ENCODE measurements at regions not wholly inside any gene's neighbourhood (a gene's known extent, or its start where the extent isn't known, plus 50 kb on each side); places are given as distances from the start of the nearest gene placed in this dataset.

DNA sequence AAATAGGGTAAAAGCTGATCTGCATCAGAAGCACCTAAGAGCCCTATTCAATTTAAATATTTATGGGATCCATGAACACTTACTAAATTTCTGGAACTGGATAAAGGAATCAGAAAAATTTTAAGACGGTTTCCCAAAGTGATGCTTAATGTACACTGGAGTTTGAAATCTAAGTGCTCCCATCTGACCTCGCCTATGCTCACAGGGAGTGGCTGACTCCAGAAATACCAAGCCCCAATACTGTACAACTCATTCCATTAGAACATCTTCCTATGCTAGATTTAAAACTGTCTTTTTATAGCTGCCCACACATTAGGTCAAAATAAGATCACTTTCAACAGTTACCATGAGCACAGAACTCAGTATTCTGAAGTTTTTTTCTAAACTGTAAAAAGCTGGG is 1214.6 kb downstream of the CDH11 start:
- DNase-seq (ENCODE audit: low read depth): no peak
- no peak overlapping the region for H3K4me3 ChIP-seq (ENCODE audit: low read depth, low read length)
- TF ChIP-seq, protein P1, sequence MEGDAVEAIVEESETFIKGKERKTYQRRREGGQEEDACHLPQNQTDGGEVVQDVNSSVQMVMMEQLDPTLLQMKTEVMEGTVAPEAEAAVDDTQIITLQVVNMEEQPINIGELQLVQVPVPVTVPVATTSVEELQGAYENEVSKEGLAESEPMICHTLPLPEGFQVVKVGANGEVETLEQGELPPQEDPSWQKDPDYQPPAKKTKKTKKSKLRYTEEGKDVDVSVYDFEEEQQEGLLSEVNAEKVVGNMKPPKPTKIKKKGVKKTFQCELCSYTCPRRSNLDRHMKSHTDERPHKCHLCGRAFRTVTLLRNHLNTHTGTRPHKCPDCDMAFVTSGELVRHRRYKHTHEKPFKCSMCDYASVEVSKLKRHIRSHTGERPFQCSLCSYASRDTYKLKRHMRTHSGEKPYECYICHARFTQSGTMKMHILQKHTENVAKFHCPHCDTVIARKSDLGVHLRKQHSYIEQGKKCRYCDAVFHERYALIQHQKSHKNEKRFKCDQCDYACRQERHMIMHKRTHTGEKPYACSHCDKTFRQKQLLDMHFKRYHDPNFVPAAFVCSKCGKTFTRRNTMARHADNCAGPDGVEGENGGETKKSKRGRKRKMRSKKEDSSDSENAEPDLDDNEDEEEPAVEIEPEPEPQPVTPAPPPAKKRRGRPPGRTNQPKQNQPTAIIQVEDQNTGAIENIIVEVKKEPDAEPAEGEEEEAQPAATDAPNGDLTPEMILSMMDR (conservative IDR thresholded peaks at IDR 0.05; ENCODE audit: low read depth, low read length): no peak

DNA sequence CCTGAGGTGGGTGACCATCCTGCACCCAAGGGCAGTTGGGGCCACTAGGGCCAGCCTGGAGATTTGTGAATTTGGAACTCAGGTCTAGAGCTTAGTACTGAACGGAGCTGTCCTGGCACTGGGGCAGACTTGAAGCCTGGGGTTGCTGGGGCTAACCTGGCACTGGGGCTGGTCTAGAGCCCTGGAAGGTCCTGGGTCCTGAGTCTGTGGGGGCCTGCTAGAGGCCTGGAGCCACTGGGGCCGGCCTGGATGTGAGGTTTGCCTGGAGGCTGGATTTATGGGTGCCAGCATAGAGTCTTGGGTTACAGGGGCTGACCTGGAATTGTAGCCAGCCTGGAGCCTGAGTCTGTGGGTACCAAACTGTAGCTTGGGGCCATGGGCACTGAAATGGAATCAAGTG is 1216.9 kb downstream of the CDH11 start:
- no peak for DNase-seq (ENCODE audit: low read depth)
- TF ChIP-seq, protein P1 (conservative IDR thresholded peaks at IDR 0.05; ENCODE audit: low read depth, low read length): no peak

DNA sequence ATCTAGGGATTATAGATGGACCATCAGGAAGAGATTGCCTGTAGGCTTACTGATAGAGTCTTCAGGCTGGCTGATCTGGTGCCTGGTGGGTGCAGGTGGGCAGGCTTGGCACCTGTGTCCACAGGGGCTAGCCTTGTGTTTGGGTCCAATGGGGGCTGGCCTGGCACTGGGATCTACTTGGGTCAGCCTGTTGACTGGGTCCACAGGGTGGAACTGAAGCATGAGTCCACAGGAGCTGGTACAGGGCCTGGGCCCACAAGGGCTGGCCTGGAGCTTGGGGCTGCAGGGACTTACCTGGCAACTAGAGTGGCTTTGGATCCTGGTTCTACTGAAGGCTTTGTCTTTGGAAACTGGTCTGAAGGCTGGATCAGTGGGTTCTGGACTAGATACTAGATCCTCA is 1217.7 kb downstream of the CDH11 start:
- DNase-seq (ENCODE audit: low read depth): no peak
- TF ChIP-seq, protein P1 (conservative IDR thresholded peaks at IDR 0.05; ENCODE audit: low read depth, low read length): no peak
- no peak overlapping the region for H3K4me3 ChIP-seq (ENCODE audit: low read depth, low read length)

More for the DNA sequence above, 1216.9 kb downstream of the CDH11 start:
- no peak overlapping the region for H3K4me3 ChIP-seq (ENCODE audit: low read depth, low read length)

DNA sequence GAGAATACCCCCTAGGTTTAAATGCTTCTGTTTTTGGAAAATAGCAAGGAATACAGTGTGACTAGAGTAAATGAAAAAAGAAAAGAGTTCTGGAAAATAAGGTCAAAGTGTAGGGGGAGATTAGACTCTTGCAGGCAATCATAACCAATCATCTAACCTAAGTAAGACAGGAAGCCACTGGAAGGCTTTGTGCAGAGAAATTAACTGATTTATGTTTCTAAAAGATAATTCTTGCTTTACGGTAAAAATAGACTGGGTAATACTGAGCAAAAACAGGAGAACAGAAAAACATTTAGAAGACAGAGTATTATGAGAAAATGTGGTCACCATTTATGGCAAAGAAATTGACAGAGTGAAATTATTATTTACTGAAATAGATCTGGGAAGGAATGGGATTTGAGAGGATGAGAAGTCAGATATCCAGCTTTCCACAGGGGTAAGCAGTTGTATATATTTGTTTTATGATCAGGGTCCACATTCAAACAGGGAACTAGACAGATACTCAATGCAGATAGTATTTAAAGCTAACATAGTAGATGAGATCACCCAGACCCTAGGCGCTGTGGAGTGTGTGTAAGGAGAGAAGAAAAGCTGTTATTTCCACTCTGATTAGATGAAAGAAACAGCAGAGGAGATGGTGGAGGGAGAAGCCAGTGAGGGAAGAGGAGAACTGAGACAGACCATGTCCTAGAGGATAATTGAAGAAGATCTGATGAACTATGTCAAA is 1225.3 kb downstream of the CDH11 start:
- H3K4me3 ChIP-seq (ENCODE audit: low read depth, low read length): no peak overlapping the region
- TF ChIP-seq, protein P1 (conservative IDR thresholded peaks at IDR 0.05; ENCODE audit: low read depth, low read length): no peak

DNA sequence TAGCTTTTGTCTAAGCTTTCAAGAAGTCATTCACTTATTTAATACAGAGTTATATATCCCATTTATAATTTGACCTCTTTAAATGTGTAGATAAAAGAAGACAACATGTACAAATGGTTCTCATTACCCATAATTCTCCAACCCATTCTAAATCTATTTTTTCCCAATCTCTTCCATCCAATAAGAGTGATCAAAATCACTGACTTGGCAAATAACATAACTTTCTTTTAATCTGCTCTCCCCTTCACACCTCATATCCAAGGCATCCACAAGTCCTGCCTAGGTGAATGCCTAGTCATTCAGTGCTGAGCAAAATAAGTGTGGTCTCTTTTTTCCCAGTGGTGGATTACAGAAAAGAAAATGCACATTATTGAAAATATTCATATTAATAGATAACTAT is 1231.1 kb downstream of the CDH11 start:
- H3K4me3 ChIP-seq (ENCODE audit: low read depth, low read length): no peak overlapping the region
- no peak for DNase-seq (ENCODE audit: low read depth)
- TF ChIP-seq, protein P1 (conservative IDR thresholded peaks at IDR 0.05; ENCODE audit: low read depth, low read length): no peak

More for the DNA sequence above, 1225.3 kb downstream of the CDH11 start:
- DNase-seq (ENCODE audit: low read depth): no peak

DNA sequence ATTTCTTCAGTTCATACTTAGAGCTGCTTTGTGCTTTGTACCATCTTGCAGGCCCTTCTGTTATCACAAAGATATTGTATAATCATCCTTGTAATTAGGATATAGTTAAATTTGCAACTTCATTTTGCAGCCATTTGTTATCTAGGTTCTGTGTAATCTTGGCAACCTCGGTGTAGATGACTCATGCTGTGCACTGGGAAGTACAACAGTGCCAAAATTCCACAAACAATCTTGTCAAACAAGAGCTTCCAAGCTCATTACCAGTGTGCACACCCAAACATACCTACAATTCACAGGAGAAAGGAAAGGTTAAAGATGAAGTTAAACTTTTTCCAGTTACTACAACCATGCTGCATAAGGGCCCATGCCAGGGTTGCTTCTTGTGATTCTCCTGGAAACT is 1231.8 kb downstream of the CDH11 start:
- no peak for DNase-seq (ENCODE audit: low read depth)
- TF ChIP-seq, protein P1 (conservative IDR thresholded peaks at IDR 0.05; ENCODE audit: low read depth, low read length): no peak
- H3K4me3 ChIP-seq (ENCODE audit: low read depth, low read length): no peak overlapping the region

DNA sequence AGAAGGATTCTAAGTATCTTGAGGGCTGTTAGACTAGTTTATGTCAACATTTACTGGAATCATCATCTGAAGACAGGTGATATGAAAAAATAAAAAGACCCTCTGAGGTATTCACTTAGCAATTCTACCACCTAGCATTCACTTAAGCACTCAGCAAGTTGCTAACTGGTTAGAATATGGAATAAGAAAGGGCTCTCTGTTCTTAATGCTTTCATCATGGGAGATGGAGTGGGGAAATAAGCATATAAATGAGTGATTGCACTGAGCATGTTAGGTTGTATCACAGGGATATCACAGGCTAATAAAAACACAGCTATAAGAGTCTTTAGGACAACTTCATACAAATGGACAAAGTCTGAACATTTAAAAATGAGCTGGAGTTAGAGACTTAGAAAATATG is 1238.8 kb downstream of the CDH11 start:
- TF ChIP-seq, protein P1 (conservative IDR thresholded peaks at IDR 0.05; ENCODE audit: low read depth, low read length): no peak
- no peak overlapping the region for H3K4me3 ChIP-seq (ENCODE audit: low read depth, low read length)
- DNase-seq (ENCODE audit: low read depth): no peak
